HG03060 (cell line): ENCODE measurements at regions not wholly inside any gene's neighbourhood (a gene's known extent, or its start where the extent isn't known, plus 50 kb on each side); places are given as distances from the start of the nearest gene placed in this dataset.

ENCODE experiments used
- ATAC-seq: cut with Tn5 transposase; IDR thresholded peaks from one replicate; pipeline ENCODE4 v1.9.1; 2021; ENCODE audit warnings: low read depth, moderate number of reproducible peaks; ENCODE audit not compliant: unreplicated experiment

DNA sequence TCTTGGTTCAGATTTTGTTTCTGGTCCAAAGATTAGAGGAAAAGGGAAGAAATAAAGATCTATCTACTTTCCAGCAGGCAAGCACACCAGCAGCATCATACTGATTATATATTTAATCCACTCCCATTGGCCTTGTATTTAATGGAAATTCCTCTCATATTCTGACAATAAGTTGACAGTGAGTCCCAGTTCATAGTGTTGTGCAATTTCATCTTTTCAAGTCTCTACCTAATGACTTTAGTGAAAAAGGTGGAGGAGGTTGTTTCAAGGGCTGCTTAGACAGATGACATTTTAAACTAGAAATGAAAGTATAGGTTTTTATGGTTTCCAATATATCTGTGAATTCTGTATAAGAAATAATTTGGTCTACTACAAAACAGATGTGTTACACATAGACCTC is 298.6 kb downstream of the PABPC4L start:
- ATAC-seq = no peak

DNA sequence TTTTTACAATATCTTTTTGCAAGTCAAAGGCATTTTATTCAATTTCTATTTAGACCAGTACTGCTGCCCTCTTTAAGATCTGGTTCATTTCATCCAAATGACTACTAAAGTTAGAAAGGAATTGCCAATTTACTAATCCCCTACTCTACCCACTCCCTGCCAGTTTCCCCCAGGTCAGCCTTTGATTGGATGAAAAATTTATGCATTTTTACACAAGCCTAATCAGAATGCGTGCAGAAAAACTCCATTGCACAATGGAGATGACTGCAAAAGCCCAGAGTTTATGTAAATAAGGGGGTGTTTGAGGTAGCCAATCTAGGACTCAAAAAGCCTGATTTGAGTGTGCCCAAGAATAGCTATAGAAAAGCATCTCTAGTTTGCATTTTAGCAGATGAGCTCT is 310.6 kb downstream of the PABPC4L start:
- no peak for ATAC-seq

DNA sequence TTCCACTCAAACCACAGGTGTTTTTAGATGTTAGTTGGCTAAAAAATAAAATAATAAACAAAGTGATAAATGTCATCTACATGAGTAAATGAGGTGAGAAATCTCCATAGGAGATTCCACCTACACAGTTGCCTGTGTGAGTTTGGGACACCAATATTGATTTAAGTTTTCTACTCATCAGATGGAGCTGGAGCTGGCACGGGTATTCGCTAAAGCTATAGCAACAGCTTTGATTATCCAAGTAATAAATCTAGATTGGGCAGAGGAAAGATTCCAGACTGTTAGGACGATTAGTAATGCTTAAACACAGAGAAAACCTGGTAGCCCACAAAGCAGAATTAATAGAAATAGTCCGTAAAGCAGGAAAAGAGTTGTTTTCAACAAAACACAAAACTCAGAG is 313.9 kb downstream of the PABPC4L start:
- no peak for ATAC-seq

DNA sequence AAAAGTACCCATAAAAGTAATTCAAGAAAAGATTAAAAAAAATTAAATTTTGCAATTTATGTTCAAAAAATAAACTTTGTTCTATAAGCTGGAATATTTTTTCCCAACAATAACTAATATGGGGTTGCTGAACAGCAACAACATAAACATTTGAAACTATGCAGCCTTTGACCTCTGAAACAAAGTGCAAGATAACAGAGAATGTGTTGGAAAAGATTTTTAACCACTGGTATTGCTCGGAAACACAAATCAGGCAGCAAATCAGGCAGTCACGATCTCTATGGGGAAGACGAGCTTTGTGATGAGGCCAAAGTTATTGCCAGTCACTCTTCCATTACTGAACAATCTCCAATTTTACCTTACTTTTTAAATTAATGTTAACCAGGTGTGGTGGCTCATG is 332.1 kb downstream of the PABPC4L start:
- ATAC-seq = no peak

DNA sequence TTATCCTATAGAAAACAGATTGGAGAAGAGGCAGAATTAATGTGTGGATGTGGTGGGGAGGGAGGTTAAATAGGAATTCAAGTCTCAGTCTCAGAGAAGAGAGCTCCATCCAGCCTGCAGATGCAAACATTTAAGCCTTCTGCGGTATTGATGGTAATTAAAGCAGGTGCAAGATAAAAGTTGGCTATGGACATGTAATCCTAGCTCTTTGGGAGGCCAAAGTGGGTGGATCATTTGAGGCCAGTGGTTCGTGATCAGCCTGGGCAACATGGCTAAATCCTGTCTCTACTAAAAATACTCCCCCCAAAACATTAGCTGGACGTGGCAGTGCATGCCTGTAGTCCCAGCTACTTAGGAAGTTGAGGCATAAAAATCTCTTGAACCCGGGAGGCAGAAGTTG is 332.7 kb downstream of the PABPC4L start:
- no peak for ATAC-seq

DNA sequence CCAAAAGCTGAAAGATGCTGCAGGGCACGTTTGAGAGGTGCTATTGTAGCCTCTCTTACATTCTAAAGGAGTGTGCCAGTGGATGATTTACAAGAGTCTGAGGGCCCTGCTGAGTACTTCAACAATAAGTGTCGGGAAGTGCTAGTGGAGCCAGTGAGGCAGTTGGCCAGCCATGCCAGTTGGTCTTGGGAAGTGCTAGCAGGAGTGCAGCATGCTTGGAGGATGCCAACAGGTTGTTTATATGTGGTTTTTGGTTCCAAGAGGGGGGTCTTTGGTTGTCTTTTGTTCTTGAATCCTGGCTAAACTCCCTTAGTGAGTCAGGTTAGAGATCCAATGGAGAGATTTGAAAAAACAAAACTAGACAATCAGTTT is 335.3 kb downstream of the PABPC4L start:
- ATAC-seq = no peak

DNA sequence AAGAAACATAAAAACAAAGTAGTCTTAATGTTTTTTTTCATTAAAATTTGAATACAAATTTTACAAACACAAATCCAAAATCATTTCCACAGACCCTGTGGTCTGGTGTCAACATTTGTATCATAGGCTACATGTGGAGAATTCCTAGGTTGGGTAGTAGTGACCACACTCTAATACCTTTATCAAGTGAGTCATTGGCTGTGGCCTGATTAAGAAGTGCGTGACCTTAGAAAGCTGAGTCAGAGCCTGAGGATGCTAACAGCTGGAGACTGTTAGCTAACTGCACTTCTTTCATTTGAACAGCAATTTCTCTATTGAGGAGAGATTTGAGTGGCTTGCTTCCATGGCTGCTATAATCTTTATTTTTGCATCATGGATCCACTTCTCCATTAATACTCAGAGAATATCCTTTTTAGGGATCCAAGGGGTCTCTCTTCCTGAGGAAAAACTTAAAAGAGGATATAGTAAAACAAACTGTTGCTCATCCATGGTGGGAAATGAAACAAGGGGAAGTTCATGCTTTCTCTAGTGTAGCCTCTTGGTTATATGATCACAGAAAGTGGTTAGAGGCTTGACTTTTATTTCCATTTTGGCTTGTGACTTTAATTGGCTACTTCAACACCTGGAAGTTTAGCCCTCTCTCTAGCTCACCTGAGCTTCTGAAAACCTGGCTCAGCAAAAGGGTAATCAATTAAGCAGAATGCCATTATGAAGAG is 335.8 kb downstream of the PABPC4L start:
- no peak for ATAC-seq

DNA sequence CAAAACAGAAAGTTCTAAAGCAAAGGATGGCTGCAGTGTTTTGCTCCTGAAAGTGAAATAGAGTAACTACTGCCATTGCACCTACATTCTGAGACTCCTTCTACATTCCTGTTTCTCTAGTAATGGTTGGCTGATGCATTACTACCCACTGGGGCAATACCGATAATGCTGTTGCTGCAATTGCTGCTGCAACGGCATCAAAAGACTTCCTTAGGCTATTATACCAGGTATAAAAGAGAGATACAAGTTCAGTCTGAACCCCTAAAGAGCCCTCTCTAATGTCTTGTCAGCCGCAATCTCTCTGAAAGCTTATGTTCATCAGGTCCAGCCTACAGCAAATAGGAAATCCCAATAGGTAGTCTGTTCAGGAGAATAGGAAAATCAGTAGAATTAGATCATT is 338.4 kb downstream of the PABPC4L start:
- no peak for ATAC-seq

DNA sequence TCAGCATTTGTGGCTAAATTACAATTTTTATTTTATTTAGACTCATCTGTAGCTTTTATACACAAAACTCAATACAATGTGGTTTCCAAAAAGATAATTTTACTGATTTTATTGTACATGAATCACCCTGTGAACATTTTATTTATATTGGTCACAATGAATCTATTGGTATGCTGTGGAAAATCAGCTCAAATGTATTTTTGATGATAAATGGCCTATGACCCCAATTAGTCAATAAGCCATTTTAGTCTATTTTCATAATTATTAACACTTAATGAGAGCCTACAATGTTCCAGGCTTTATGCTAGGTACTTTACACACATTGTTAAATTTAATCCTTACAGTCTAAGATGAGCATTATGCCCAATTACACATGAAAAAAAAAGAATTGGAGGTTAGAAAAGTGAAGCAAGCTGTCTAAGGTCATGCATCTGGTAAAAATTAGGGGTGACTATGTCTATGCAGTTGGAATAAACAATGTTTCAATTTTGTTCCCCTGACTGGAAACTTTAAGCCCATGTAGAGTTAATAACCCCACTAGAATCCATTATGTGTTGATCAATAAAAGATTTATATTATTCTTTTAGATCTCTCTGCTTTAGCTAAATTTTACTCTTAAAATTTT is 344.7 kb downstream of the PABPC4L start:
- ATAC-seq = no peak

DNA sequence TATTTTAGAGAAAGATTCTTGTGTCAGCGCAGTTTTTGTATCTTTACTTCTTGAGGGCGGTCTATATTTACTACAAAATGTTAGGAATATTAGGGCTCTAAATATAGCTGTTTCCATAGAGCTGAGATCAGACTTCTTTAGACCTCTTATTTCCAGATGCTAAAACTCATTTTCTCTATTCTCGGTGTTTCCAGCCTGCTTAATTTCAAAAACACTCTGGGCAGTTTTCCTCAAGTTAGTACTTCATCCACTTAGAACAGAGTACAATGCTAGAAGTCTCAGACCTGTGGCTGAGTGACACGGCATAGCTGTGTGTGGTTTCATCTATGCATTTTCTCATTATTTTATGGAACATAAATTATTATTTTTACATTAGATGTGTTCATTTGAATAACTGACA is 346.6 kb downstream of the PABPC4L start:
- ATAC-seq = no peak

DNA sequence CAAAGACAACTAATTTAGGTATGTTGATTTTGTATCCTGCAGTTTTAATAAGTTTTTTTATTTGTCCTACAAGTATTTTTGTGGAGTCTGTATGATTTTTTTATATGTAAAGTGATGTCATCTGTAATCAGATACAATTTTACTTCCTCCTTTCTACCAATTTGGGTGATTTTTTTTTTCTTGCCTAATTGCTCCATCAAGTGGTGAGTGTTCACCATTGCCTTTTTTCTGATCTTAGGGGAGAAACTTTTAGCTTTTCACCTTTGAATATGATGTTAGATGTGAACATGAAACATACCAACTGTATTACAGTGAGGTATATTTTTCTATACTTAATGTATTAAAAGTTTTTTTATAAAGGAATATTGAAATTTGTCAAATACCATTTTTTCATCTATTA is 362.3 kb downstream of the PABPC4L start:
- no peak for ATAC-seq

DNA sequence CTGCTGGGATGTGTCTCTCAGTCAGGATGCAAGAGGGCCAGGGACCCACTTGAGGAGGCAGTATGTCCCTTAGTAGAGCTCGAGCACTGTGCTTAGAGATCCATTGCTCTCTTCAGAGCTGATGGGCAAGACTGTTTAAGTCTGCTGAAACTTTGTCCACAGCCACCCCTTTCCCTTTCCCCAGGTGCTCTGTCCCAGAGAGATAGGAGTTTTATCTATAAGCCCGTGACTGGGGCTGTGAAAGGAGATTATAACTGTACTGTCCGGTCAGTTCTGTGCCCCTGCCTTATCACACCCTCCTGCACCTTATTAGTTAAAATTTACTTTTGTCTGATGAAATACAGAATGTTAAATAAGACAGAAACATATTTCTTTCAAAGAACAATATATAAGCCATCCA is 378.4 kb downstream of the PABPC4L start:
- ATAC-seq = no peak

DNA sequence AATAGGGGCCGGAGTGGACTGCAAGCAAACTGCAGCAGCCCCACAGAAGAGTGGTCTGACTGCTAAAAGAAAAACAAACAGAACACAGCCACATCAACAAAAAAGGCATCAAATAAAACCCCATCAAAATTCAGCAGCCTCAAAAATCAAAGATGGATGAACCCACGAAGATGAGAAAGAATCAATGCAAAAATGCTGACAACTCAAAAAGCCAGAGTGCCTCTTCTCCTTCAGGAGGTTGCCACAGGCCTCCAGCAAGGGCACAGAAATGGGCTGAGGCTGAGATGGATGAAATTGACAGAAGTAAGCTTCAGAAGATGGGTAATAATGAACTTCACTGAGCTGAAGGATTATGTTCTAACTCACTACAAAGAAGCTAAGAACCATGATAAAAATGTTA is 388.6 kb downstream of the PABPC4L start:
- no peak for ATAC-seq

DNA sequence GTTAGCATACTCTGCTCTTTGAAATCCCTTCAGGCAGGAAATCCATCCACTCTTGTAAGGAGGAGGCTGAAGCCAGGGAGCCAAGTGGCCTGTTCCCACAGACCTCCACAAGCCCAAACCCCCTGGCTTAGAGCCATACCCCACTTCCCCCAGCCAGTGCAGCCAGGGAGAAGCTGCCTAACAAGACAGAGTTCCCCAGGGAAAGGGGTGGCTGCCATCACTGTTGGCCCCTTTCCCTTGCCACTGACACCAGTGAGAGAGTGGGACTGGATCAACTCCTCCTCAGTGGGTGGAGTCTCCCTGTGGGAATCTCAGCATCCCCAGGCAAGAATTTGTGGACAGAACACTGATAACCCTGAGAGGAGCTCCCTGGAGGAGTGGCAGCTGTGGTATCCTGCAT is 389.4 kb downstream of the PABPC4L start:
- no peak for ATAC-seq

DNA sequence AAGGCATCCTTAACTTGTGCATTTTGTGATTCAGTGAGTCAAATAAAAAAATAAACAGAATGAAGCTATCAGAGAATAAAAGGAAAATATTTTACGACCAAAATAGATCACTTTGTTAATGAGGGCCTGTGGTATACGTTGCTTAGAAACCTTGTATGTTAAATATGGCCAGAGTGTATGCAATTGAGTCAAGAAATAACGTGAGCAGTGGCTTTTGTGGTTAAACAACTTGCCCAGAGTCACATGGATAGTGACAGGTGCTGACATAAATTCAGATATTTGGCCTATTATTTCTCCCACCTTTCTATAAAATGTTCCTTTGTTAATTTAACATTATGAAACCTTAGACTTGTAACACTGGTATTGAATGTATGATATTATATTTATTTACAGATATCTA is 393.4 kb downstream of the PABPC4L start:
- no peak for ATAC-seq

DNA sequence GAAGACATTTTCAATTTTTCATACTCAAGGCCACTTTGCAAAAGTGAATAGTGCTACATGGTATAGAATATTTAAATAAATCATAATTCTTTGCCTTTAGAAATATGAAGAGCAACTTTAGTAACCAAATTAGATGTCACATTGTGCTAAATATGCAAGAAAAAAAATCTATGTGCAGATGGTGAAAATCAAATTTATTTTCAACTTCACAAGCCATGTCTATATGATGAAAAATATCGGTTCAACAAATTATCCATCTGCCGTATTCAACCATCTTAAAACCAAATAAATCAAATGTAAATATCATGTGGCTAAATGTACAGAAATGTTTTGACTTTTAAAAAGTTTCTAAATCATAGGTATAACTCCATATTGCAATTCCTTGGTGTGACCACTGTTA is 398.2 kb downstream of the PABPC4L start:
- no peak for ATAC-seq

DNA sequence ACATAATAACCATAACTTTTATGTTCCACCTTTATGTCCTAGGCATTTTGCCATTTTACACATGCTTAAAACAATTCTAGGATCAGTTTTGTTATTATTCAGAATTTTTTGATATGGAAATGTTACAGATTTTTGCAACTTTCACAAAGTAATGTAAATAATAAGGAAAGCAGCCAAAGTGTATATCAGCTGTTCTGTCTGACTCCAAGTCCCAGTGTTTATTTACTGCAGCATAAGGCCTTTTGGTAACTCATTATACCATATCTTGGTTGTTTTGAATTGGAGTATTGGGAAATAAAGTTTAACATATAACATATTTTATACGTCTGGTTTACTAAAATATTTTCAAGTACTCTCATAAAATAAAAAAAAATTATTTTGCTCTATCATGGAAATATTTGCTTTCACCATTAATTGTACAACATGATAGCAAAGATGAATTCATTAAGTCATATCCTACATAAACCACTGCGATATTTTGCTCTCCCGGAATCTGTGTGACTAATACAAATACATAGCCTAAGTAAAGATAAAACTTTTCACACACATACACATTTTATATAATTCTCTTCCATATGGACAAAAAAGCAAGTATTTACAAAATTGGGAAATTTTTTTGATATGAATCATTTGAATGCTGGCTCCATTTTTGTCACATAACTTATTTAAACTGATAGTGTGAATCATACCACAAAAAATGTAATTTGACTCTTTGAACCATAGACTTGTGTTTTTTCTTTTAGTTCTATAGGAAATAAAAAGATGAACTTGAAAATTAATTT is 399.0 kb downstream of the PABPC4L start:
- ATAC-seq = no peak

DNA sequence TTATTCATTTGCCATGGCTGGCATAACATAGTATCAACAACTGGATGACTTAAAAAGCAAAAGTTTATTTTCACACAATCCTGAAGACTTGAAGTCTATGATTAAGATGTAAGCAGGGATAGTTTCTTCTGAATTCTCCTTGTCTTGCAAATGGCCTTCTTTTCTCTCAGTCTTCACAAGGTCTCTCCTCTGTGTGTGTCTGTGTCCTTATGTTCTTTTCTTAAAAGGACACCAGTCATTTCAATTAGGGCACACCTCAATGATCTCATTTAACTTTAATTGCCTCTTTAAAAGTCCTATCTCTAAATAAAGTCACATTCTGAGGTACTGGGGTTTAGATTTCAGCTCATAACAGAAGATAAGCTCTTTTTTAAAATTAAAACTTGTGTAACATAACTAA is 399.7 kb downstream of the PABPC4L start:
- ATAC-seq = no peak

DNA sequence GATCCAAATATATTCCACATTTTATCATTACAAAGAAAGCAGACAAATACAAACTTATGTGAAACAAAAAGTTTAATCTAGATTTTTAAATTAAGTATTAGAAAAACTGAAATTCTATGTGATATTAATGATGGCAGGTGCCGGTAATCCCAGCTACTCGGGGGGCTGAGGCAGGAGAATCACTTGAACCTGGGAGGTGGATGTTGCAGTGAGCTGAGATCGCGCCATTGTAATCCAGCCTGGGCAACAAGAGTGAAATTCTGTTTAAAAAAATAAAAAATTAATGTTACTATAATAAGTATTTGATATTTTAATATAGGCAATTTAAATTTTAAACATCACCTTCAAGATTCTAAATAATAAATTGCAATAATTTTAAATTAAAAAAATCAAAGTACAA is 400.6 kb downstream of the PABPC4L start:
- ATAC-seq = no peak

DNA sequence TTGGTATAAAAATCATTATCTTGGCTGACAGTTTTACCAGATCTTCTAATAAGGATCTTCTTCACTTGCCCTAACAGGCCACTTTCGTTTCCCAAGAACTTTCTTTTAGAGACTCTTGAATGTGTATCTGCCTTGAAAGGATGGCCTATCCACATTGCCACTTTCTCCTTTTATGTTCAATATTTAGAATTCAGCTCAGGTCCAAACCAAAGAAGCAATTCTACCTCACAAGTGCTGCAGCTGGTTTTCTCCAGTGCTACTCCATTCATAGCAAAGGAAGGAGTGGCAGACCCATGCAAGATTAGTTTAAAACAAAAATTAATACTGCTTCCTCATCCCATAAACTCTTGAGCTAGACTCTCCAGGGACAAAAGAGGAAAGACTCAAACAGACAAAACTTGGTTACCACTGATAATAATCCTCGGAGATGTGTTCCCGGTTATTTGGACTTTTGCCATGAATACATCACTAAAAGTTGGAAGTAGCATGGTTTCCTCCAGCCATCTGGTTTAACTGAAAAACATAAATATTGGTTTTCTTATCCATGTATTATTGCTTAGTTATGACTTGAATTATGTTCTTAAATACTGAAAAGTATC is 401.8 kb downstream of the PABPC4L start:
- no peak for ATAC-seq

DNA sequence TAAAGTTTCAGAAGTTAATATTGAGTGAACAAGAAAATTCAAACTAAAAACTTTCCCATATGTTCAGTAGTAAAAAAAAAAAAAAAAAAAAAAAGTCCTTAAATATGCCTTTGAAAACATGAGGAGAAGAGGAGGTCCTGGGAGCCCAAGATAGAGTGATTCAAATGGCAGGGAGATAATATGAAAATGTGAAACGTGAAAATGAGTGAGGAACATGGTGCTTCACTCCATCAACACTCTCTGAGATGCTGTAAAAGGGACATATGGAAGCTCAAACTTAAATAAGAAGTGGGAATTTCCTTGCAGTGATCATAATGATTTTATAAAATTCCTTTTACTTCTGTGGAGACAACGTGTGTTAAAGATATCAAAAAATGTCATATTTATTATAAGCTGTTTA is 423.9 kb downstream of the PABPC4L start:
- ATAC-seq = no peak

DNA sequence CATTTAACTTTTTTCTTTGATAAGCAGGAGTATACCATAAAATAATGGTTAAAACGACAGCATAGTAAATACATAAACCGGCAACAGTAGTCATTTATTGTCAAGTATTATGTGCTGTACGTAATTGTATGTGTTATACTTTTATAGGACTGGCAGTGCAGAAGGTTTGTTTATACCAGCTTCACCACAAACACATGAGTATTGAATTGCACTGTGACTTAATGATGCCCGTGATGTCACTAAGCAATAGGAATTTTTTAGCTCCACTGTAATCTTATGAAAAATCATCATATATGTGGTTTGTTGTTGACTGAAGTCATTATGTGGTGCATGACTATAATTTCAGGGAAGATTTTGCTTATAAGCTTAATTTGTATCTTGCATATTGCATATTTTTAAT is 424.6 kb downstream of the PABPC4L start:
- ATAC-seq = no peak
